Heart right ventricle (tissue), 16 donors: ENCODE measurements at regions not wholly inside any gene's neighbourhood (a gene's known extent, or its start where the extent isn't known, plus 50 kb on each side); places are given as distances from the start of the nearest gene placed in this dataset.

Experiments used
- ATAC-seq, 8 donors: fragments of 200-7000 bp; cut with Tn5 transposase; one replicate each; pipeline ENCODE4 v1.9.1; 2020; ENCODE audit warnings: mild to moderate bottlenecking in 8 of 8, moderate library complexity in 8 of 8, moderate number of reproducible peaks in 1 of 8
- DNase-seq, 2 donors: peaks; one replicate each; pipeline ENCODE4 v3.0.0-alpha.2; 2020
- H3K27ac ChIP-seq, 10 donors: fragments of 200-600 bp; sonication (generic) in 2 of 10; one replicate each; pipeline versions ENCODE4 v1.5.0 to v1.8.0; 2020 to 2022; ENCODE audit warnings: mild to moderate bottlenecking in 3 of 10
- H3K27me3 ChIP-seq, 7 donors: fragments of 200-600 bp; one replicate each; pipeline ENCODE4 v1.8.0; 2021 to 2022; ENCODE audit warnings: mild to moderate bottlenecking in 2 of 7
- H3K36me3 ChIP-seq, 9 donors: fragments of 200-600 bp; sonication (generic) in 1 of 9; one replicate each; pipeline versions ENCODE4 v1.5.0 to v1.8.0; 2020 to 2022; ENCODE audit warnings: mild to moderate bottlenecking in 2 of 9
- H3K4me1 ChIP-seq, 9 donors: fragments of 200-600 bp; sonication (generic) in 1 of 9; one replicate each; pipeline versions ENCODE4 v1.5.0 to v1.8.0; 2020 to 2022; ENCODE audit warnings: mild to moderate bottlenecking in 4 of 9
- H3K4me3 ChIP-seq, 10 donors: fragments of 200-600 bp; sonication (generic) in 2 of 10; one replicate each; pipeline versions ENCODE4 v1.5.0 to v1.8.0; 2020 to 2022; ENCODE audit warnings: mild to moderate bottlenecking in 7 of 10, moderate library complexity in 2 of 10
- H3K9me3 ChIP-seq, 11 donors: fragments of 200-600 bp in 10 of 11; sonication (generic) in 2 of 11; one replicate each; pipeline versions ENCODE4 v1.5.0 to v1.8.0; 2013 to 2022; ENCODE audit warnings: mild to moderate bottlenecking in 2 of 11, control low read depth in 1 of 11, moderate library complexity in 1 of 11
- CTCF ChIP-seq, 9 donors: fragments of 200-600 bp; sonication (generic) in 2 of 9; IDR thresholded peaks; one replicate each; pipeline versions ENCODE4 v1.5.0 to v1.8.0; 2021 to 2022; ENCODE audit warnings: antibody characterized with exemption in 9 of 9, mild to moderate bottlenecking in 5 of 9, moderate library complexity in 1 of 9
- WGBS, 2 donors: extraction: QIAGEN DNeasy Blood & Tissue Kit; methylation state at CpG; one replicate each; pipeline ENCODE4 v1.1.7; 2013; ENCODE audit warnings: inconsistent platforms in 1 of 2; 5-methylcytosine and 5-hydroxymethylcytosine counted together
- intact Hi-C, 10 donors: fragments of 100-400 bp; cut with DNase I; formaldehyde crosslinking; loops; one replicate each; pipeline versions ENCODE4 v1.11.1 to v1.14.2; 2022
- donor health status: Arrhythmogenic right ventricular cardiomyopathy.
- donor health status: ischemic (EF 13 %, LVEDD 7.1; RV severe dilation, severe dysfunction).
- donor health status: healthy with polysubstance abuse.
- donor health status: DM: no; HTN: yes; CAD: no.
- donor health status: DM: no; HTN: no; CAD: no.
- donor health status: ischemic (EF 25% LVEDD 6.9; RV normal size, moderate dysfunction).
- donor health status: ischemic (EF 25% LVEDD 5.7; RV mildly dilated, moderate dysfunction).
- donor health status: healthy.
- donor health status: DM: yes; HTN: yes; CAD: no.
- donor health status: Ischemic cardiomyopathy.
- donor health status: ischemic (EF 35%, LVEDD 5.7; RV mildly dilated, moderate dysfunction).
- donor health status: nonischemic (EF 11% LVEDD 7.7; RV severe dilation, severe dysfunction).
- donor health status: DM: yes; HTN: yes; CAD: no.
- donor health status: PGD.
- donor health status: ischemic (EF 29% LVEDD 5.4; RV normal size, mild dysfunction).
- donor health status: nonischemic (EF 23%, LVEDD 6.1; RV moderate dilation, normal function).

DNA sequence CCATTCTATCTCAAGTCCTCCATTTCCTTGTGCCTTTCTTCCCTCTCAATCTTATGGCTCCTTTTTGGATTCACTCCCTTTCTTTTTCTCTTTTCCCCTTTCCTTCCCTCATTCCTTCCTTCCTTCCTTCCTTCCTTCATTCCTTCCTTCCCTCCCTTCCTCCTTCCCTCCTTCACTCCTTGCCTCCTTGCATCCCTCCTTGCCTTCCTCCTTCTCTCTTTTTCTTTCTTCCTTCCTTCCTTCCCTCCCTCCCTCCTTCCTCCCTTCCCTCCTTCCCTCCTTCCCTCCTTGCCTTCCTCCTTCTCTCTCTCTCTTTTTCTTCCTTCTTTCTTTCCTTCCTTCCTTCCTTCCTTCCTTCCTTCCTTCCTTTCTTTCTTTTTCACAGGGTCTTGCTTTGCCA, 120.1 kb downstream of the SAMD9 start:
- intact Hi-C loops: no loop called here
- no peak for DNase-seq
- no peak overlapping the region for H3K27ac ChIP-seq
- no peak for ATAC-seq
- no peak for TF ChIP-seq CTCF (IDR thresholded peaks at IDR 0.05)
- no peak overlapping the region for H3K4me3 ChIP-seq
- H3K36me3 ChIP-seq: no peaks in the 10 kb centered on the region
- H3K4me1 ChIP-seq: no peaks in the 10 kb centered on the region
- peaks cover 0 to 14% (median 0%) of the 10 kb centered on the region in 7 donors for H3K27me3 ChIP-seq
- H3K9me3 ChIP-seq: no peaks in the 10 kb centered on the region

DNA sequence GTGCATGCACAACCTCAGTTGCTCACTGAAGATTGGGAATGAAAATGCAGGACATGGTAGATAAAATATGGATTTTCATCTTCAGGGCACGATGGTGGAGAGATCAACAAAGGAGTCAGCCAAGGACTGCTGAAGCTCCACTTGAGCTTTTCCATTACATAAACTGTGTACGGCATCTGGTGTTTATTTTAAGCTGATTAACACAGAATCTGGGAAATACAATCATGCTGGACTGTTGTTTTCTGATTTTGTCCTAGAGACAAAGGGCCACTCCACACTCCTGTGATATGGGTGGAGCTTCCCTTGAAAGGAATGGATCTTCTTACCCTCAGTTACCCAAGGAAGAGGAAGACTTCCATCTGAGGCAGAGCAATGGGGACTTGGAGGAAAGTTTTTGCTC, 120.6 kb downstream of the SAMD9 start:
- Histone ChIP-seq H3K4me1 (no peaks in the 10 kb centered on the region), H3K9me3 (no peaks in the 10 kb centered on the region), H3K27me3 (peaks cover 0 to 12% (median 0%) of the 10 kb centered on the region in 7 donors), H3K27ac (no peak overlapping the region), H3K36me3 (no peaks in the 10 kb centered on the region), H3K4me3 (no peak overlapping the region)
- DNase-seq: no peak
- 46 to 50% methylated on average over 2 of the region's 2 CpGs for WGBS, 2 donors
- intact Hi-C loops: no loop called here
- TF ChIP-seq CTCF (IDR thresholded peaks at IDR 0.05): no peak
- ATAC-seq: no peak

- intact Hi-C loops: no loop called here
- DNase-seq (no peak), ATAC-seq (no peak)
- H3K9me3 ChIP-seq: no peaks in the 10 kb centered on the region
- TF ChIP-seq CTCF (IDR thresholded peaks at IDR 0.05): no peak
- no peaks in the 10 kb centered on the region for H3K36me3 ChIP-seq
- peaks cover 0 to 9% (median 0%) of the 10 kb centered on the region in 7 donors for H3K27me3 ChIP-seq
- H3K27ac ChIP-seq: no peak overlapping the region
- H3K4me1 ChIP-seq: no peaks in the 10 kb centered on the region
- H3K4me3 ChIP-seq: no peak overlapping the region
- 66 to 68% methylated on average over 2 of the region's 2 CpGs for WGBS, 2 donors
Measured at GRCh38 chr7:92994901-92995300, 122.9 kb downstream of the SAMD9 start.

GRCh38 chr7:92992932-92993331, 124.8 kb downstream of the SAMD9 start:
- H3K4me3 ChIP-seq: no peak overlapping the region
- TF ChIP-seq CTCF (IDR thresholded peaks at IDR 0.05): no peak

DNA sequence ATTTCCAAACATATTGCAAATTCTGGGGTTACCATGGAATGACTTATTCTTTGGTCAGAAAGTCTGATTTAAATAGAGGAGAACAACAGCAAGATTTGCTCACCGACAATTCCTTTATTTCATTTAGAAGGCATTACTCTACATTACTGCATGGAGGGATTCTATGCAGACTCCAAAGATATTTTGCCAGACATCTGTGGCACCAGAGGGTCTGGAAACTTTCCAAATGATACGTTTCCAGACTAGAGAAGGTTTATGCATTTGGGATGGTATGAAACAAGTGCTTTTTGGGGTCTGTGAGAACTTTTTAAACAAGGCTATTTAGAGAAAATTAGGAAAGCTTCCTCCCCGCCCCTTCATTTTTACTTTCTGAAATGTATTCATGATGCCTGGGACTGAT, 125.3 kb downstream of the SAMD9 start:
- TF ChIP-seq CTCF (IDR thresholded peaks at IDR 0.05): no peak
- 66 to 71% methylated on average over 3 of the region's 3 CpGs for WGBS, 2 donors
- H3K27me3 ChIP-seq: no peaks in the 10 kb centered on the region
- ATAC-seq (no peak), DNase-seq (no peak)
- no peaks in the 10 kb centered on the region for H3K4me1 ChIP-seq
- no peaks in the 10 kb centered on the region for H3K9me3 ChIP-seq
- H3K36me3 ChIP-seq: no peaks in the 10 kb centered on the region
- H3K27ac ChIP-seq: no peak overlapping the region
- intact Hi-C loops: no loop called here
- no peak overlapping the region for H3K4me3 ChIP-seq

More at GRCh38 chr7:92992932-92993331, 124.8 kb downstream of the SAMD9 start:
- no peak for ATAC-seq
- WGBS, 2 donors: 97 to 98% methylated on average over 1 of the region's 1 CpG
- no peaks in the 10 kb centered on the region for H3K4me1 ChIP-seq
- H3K27me3 ChIP-seq: no peaks in the 10 kb centered on the region
- no peaks in the 10 kb centered on the region for H3K36me3 ChIP-seq
- no peak overlapping the region for H3K27ac ChIP-seq
- no peak for DNase-seq
- intact Hi-C loops: no loop called here
- H3K9me3 ChIP-seq: no peaks in the 10 kb centered on the region
